NCI-H82 treated with DMSO at 0.1 percent for 48 hours (cell line): ENCODE measurements at regions not wholly inside any gene's neighbourhood (a gene's known extent, or its start where the extent isn't known, plus 50 kb on each side); places are given as distances from the start of the nearest gene placed in this dataset.
"Not testable (repeated sequence)": the region's sequence is repeated elsewhere in the genome, so short reads cannot be mapped to it uniquely, and the experiment has no call there.

ENCODE experiments used
- DNase-seq: peaks from one replicate; lab custom pipeline; 2025; ENCODE audit not compliant: unreplicated experiment; lab: John Stamatoyannopoulos, UW

- DNase-seq = no peak
Measured at GRCh38 chr7:86592185-86592584, 51.5 kb upstream of the GRM3 start.

DNA sequence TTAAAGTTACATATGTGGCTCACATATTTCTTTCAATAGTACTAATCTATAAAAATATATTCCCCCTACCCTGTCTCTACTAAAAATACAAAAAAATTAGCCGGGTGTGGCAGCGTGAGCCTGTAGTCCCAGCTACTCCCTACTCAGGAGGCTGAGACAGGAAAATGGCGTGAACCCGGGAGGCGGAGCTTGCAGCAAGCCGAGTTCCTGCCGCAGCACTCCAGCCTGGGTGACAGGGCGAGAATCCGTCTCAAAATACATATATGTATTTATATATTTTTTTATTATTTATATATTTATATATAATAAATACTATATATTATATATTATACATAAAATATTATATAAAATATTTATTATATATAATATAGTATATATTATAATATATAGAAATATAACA lies 69.7 kb upstream of the GRM3 start:
- DNase-seq = no peak

DNA sequence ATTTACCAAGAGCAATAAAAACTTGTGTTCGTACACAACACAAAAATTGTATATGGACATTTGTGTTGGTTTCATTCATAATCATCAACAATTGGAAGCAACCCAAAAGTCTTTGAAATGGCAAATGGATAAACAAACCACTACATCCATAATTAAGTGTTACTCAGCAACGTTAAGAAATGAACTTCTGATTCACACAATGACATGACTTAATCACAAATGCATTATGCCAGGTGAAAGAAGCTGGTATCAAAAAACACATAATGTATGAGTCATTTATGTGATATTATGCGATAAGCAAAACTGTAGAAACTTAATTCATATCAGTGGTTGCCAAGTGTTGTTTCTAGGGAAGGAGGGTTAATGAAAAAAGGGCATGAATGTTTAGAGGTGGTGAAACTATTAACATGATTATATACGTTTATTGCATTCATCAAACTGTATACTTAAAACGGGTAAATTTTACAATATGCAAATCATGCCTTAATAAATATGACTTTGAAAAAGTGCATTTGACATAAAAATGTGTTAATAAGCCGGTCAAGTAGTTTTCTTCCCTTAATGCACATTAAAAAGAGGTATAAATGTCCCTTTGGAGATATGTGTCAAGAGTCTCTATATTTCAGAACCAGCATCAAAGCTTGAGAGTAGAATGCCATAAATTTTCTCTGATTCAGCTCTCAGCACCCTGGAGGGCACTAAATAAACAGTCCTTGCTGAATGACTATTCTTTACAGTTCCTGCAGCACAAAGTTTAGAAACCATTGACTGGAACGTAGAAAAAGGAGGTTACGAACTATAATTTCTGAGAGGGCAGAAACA lies 84.8 kb upstream of the GRM3 start:
- DNase-seq = no peak

- no peak for DNase-seq
Measured at GRCh38 chr7:86534641-86535040, 109.1 kb upstream of the GRM3 start.

DNA sequence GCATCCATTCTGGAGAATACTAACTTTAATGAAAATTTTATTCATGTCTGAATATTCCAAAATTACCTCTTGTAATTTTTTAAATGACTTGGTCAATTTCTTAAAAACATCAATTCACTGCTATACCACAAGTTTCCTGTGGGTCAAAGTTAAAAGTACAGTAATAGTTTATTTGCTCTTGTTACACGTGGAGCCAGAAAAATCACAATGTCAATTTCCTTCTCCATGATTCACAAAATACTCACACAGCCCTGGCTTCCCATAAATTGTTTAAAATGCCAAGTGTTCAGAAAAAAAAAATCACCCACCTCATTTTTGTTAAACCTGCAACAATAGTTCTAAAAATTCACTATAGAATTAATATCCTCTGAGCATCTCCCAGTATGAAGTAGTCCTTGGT lies 139.5 kb upstream of the GRM3 start:
- DNase-seq = no peak

DNA sequence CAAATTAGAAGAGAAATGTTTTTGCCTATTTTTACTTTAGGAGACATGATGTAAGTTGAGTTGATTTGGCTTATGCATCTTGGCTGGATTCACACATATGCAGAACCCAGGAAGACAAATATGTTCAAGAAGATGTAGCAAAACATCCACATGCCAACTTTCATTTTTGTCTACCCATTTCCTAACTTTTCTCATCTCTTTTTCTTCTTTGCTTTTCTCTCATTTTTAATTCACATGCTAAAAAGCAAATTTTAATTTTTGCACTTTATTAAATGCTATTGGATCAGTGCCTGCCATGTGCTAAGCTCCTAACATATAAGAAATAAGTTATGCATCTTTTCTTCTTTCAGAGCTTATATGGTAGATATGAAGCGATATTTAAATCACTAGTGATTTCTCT lies 143.7 kb upstream of the GRM3 start:
- DNase-seq = no peak

GRCh38 chr7:86485827-86486226 lies 157.9 kb upstream of the GRM3 start:
- DNase-seq = no peak

GRCh38 chr7:86479144-86479543 lies 164.6 kb upstream of the GRM3 start:
- DNase-seq = no peak

GRCh38 chr7:86477343-86477935 lies 166.3 kb upstream of the GRM3 start:
- no peak for DNase-seq

DNA sequence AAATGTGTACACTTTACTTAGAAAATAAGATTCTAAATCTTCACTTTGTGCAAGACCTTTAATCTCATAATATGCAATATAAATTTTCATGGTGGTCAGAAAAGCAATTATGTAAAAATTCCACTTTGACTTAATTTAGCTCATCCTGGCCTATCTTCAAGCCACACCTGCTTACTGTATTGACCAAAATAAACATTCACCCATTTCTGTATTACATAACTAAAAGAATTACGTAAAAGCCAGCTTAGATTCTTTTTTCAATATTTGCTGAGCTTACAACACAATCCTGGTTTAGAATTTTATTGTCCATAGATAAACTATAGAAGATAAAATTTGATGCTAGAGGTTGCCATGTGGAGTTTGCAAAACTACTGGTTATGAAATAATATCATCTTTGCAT lies 172.9 kb upstream of the GRM3 start:
- DNase-seq = no peak

- peak; percentile 22 for DNase-seq
Measured at GRCh38 chr7:86469680-86470295, 173.9 kb upstream of the GRM3 start.

- DNase-seq = no peak
Measured at GRCh38 chr7:86454753-86455152, 189.0 kb upstream of the GRM3 start.

DNA sequence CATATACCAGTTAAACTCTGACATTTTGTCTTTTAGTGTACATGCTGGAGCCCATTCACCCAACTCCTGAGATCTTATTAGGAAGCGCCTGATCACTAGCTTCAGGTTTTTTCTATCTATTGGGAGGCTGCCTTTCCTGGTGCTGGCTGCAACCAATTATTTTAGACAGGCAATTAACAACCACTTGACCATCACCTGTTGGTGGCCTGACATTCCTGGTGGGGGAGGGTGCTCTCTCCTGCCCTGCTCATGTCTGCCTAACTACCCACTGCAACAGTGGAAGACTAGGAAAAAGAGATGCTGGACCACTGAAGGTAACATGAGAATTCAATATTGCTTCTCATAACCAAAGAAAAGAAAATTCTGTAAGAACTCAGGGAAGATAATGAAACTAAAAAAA lies 190.3 kb upstream of the GRM3 start:
- no peak for DNase-seq

DNA sequence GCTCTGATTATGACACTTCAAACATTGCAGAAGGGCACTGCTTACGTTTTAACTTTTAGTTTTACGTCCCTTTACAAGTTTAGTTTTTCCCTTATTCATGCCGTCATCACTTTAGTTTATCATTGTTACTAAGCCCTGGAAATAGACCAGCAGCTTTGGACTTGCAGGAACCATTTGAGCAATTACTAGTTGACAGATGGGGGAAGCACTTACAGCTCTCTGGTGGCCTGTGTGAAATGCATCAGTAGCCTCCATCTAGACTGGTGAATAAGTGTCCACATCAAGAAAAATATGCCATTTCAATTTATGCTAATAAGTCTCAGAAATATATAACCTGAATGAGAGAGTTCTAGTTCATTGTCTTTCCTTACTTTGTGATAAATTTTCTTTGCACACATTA lies 194.9 kb upstream of the GRM3 start:
- DNase-seq = no peak

GRCh38 chr7:86445285-86445684 lies 198.4 kb upstream of the GRM3 start:
- no peak for DNase-seq

- DNase-seq = no peak
Measured at GRCh38 chr7:86444245-86444644, 199.5 kb upstream of the GRM3 start.

- not testable (repeated sequence) for DNase-seq
Measured at GRCh38 chr7:86440420-86440819, 203.3 kb upstream of the GRM3 start.

- DNase-seq = no peak
Measured at GRCh38 chr7:86437951-86438450, 205.7 kb upstream of the GRM3 start.

- DNase-seq = no peak
Measured at GRCh38 chr7:86431761-86432160, 211.9 kb upstream of the GRM3 start.

- DNase-seq = no peak
Measured at GRCh38 chr7:86411814-86412213, 231.9 kb upstream of the GRM3 start.

DNA sequence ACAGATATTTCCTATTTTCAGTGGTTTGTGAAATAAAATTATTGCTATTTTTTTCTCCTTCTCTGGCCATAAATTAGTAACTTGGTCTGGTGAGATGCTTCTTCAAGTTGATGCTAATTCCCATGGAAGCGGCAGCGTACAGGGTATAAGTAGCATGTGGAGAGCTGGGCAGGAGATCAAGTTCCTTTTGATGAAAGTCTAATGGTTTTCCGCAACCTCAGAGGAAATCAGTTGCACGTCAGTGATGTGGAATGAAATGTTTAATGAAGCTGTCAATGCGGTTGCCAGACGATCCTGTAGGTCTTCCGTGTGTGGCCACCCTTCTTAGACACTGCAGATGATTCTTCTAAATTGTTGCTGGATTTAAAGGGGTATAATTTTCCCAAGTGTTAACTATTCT lies 236.4 kb upstream of the GRM3 start:
- DNase-seq = no peak

DNA sequence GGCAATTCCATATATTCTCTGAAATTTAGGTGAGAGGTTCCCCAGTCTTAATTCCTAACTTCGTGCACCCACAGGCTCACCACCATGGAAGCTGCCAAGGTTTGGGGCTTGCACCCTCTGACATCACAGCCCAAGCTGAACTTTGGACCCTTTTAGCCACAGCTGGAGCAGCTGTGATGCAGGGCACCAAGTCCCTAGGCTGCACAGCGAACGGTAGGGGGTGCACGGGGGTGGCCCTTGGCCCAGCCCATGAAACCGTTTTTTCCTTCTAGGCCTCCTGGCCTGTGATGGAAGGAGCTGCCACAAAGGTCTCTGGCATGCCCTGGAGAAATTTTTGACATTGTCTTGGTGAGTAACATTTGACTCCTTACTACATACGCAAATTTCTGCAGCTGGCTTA lies 251.9 kb upstream of the GRM3 start:
- DNase-seq = no peak
